ENCODE measurements at regions not wholly inside any gene's neighbourhood (a gene's known extent, or its start where the extent isn't known, plus 50 kb on each side); places are given as distances from the start of the nearest gene placed in this dataset.

- TF ChIP-seq EZH2 (IDR thresholded peaks at IDR 0.05; ENCODE audit: borderline replicate concordance, low read depth, low read length, poor library complexity, severe bottlenecking), result no peak
- no peak for TF ChIP-seq CTCF (conservative IDR thresholded peaks at IDR 0.05; ENCODE audit: low read depth, low read length)
These were observed 155.2 kb upstream of the PPP2R2D start for GRCh38 chr10:131745591-131745990.
